ENCODE measurements at regions not wholly inside any gene's neighbourhood (a gene's known extent, or its start where the extent isn't known, plus 50 kb on each side); places are given as distances from the start of the nearest gene placed in this dataset.

GRCh38 chr4:78667325-78667724, 108.8 kb upstream of the BMP2K start:
- H3K4me3 ChIP-seq (ENCODE audit: control insufficient read depth, low read depth, low read length) = no peak overlapping the region
- no peak for DNase-seq (ENCODE audit: low read depth)
- no peak for TF ChIP-seq CTCF (IDR thresholded peaks at IDR 0.05; ENCODE audit: control insufficient read depth, insufficient read depth, low read depth, low read length, missing control alignments)

- no peak for DNase-seq (ENCODE audit: low read depth)
- no peak for TF ChIP-seq CTCF (IDR thresholded peaks at IDR 0.05; ENCODE audit: control insufficient read depth, insufficient read depth, low read depth, low read length, missing control alignments)
- no peak overlapping the region for H3K4me3 ChIP-seq (ENCODE audit: control insufficient read depth, low read depth, low read length)
Observed at GRCh38 chr4:78667764-78668163, 108.4 kb upstream of the BMP2K start.

GRCh38 chr4:78669453-78669852, 106.7 kb upstream of the BMP2K start:
- H3K4me3 ChIP-seq (ENCODE audit: control insufficient read depth, low read depth, low read length) = no peak overlapping the region
- DNase-seq (ENCODE audit: low read depth) = no peak

GRCh38 chr4:78671903-78672815, 104.0 kb upstream of the BMP2K start:
- no peak overlapping the region for H3K4me3 ChIP-seq (ENCODE audit: control insufficient read depth, low read depth, low read length)
- no peak for TF ChIP-seq CTCF (IDR thresholded peaks at IDR 0.05; ENCODE audit: control insufficient read depth, insufficient read depth, low read depth, low read length, missing control alignments)
- DNase-seq (ENCODE audit: low read depth) = no peak

More at GRCh38 chr4:78669453-78669852, 106.7 kb upstream of the BMP2K start:
- peak; percentile 18 for TF ChIP-seq CTCF (IDR thresholded peaks at IDR 0.05; ENCODE audit: control insufficient read depth, insufficient read depth, low read depth, low read length, missing control alignments)

- no peak for TF ChIP-seq CTCF (IDR thresholded peaks at IDR 0.05; ENCODE audit: control insufficient read depth, insufficient read depth, low read depth, low read length, missing control alignments)
- no peak for DNase-seq (ENCODE audit: low read depth)
- no peak overlapping the region for H3K4me3 ChIP-seq (ENCODE audit: control insufficient read depth, low read depth, low read length)
Observed at GRCh38 chr4:78673337-78673736, 102.8 kb upstream of the BMP2K start.

GRCh38 chr4:78675325-78675724, 100.8 kb upstream of the BMP2K start:
- TF ChIP-seq CTCF (IDR thresholded peaks at IDR 0.05; ENCODE audit: control insufficient read depth, insufficient read depth, low read depth, low read length, missing control alignments) = no peak
- no peak for DNase-seq (ENCODE audit: low read depth)
- no peak overlapping the region for H3K4me3 ChIP-seq (ENCODE audit: control insufficient read depth, low read depth, low read length)

All from AG09309 (cell line).